ENCODE measurements at regions not wholly inside any gene's neighbourhood (a gene's known extent, or its start where the extent isn't known, plus 50 kb on each side); places are given as distances from the start of the nearest gene placed in this dataset.
"Not testable (repeated sequence)": the region's sequence is repeated elsewhere in the genome, so short reads cannot be mapped to it uniquely, and the experiment has no call there.

DNA sequence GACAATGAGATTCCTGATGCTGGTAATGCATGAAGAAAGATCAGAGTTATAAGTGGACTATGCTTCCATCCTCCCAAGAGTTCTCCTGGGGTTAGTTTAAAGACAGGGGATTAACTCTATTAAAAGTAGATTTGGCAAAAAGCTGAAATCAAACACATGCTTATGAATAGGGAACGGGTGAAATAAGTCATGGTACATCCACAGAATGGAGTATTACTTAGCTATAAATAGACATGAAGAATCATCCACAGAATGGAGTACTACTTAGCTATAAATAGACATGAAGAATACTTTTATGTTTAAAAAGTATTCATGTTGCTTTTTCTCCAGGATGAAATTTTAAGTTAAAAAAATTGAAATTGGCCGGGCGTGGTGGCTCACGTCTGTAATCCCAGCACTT lies 596.4 kb upstream of the B3GAT1 start:
- TF ChIP-seq, protein P1, sequence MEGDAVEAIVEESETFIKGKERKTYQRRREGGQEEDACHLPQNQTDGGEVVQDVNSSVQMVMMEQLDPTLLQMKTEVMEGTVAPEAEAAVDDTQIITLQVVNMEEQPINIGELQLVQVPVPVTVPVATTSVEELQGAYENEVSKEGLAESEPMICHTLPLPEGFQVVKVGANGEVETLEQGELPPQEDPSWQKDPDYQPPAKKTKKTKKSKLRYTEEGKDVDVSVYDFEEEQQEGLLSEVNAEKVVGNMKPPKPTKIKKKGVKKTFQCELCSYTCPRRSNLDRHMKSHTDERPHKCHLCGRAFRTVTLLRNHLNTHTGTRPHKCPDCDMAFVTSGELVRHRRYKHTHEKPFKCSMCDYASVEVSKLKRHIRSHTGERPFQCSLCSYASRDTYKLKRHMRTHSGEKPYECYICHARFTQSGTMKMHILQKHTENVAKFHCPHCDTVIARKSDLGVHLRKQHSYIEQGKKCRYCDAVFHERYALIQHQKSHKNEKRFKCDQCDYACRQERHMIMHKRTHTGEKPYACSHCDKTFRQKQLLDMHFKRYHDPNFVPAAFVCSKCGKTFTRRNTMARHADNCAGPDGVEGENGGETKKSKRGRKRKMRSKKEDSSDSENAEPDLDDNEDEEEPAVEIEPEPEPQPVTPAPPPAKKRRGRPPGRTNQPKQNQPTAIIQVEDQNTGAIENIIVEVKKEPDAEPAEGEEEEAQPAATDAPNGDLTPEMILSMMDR (IDR thresholded peaks at IDR 0.05; ENCODE audit: control extremely low read depth, extremely low read depth, low read depth, missing control alignments), result no peak
- no peak for DNase-seq (ENCODE audit: extremely low spot score)
- ChIA-PET CTCF (interaction anchor here (0.8 to 1.3 kb wide), 2 partner anchors 9 to 10 kb away, joined by 3 read pairs; no protein-coding TSS in a partner anchor), POLR2A (no interaction called here)

DNA sequence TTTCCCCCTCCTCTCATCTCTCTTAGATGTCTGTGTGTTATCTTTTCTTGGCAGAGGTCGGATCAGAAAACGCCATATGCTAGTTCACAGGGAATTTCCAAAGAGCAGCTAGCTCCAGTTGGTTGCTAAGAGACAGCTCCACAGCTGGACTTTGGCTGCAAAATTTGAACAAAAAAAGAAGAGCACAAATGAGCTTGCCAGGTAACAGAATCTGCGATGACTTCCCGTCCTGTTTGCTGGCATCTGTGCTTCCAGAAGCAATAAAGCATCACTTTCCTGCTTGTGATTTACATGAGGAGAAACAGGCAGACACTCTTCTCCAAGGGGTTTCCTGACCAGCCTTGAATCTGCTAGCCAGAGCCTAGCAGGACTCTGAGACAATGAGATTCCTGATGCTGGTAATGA lies 596.0 kb upstream of the B3GAT1 start:
- ChIA-PET POLR2A (no interaction called here), CTCF (interaction anchor here (1.3 kb wide), 1 partner anchor 8 kb away, joined by 3 read pairs; no protein-coding TSS in a partner anchor)
- TF ChIP-seq, protein P1 (IDR thresholded peaks at IDR 0.05; ENCODE audit: control extremely low read depth, extremely low read depth, low read depth, missing control alignments), result no peak
- no peak for DNase-seq (ENCODE audit: extremely low spot score)

DNA sequence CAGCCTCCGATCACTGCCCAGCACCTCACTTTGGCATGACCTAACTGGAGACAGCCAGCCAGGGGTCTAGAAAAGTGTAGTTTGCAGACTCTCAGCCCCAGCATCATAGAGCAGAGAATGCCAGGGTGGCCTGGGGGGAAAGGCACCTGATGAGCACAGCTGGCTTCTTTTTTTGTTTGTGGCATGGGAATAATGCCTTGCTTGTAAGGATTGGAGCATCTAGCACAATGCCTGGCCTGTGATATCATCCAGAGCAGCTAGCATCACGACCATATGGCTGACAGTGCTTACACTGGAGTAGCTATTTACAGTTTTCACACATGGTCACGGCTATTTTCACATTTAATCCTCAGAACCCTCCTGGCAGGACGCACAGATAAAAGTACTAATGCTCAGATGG lies 594.8 kb upstream of the B3GAT1 start:
- no peak for DNase-seq (ENCODE audit: extremely low spot score)
- CTCF ChIA-PET, result no interaction called here
- POLR2A ChIA-PET, result no interaction called here
- TF ChIP-seq, protein P1 (IDR thresholded peaks at IDR 0.05; ENCODE audit: control extremely low read depth, extremely low read depth, low read depth, missing control alignments), result no peak

DNA sequence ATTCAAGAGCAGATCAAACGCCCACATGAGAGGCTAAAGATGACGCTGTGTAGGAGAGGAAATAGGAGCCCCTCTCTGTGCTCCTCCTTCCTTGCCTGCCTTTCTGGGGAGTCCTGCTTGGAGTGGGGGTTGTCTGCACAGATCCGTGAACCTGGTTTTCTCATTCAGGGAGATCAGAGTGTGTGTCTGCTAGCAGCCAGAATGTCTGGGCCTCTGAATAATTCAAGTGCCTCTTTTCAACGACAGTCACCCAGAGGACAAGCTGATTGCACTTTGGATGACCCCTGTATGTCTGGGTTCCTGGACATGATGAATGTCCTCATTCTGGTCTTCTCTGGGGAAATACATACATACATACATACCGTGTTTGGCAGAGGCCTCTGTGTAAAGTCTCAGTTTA lies 592.5 kb upstream of the B3GAT1 start:
- no peak for DNase-seq (ENCODE audit: extremely low spot score)
- POLR2A ChIA-PET, result no interaction called here
- TF ChIP-seq, protein P1 (IDR thresholded peaks at IDR 0.05; ENCODE audit: control extremely low read depth, extremely low read depth, low read depth, missing control alignments), result no peak
- CTCF ChIA-PET, result no interaction called here

DNA sequence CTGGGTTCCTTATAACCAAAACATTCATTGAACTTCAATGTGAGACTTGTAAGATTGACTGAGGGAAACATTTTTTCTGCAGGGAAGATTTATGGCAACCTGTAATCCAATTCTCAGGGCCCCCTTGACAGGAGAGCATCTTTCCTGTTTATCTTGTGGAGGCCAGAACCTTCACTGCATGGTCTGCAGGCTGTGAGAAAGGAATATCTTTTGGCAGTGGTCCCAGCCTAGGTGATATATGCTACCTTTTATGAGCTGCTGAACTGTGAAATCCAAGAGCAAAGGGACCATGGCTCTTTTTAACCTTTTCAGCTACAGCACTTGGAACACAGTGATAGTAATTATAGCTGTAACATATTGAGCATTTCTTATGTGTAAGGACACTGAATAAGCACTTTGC lies 590.2 kb upstream of the B3GAT1 start:
- TF ChIP-seq, protein P1 (IDR thresholded peaks at IDR 0.05; ENCODE audit: control extremely low read depth, extremely low read depth, low read depth, missing control alignments), result no peak
- POLR2A ChIA-PET, result no interaction called here
- CTCF ChIA-PET, result no interaction called here
- DNase-seq (ENCODE audit: extremely low spot score), result no peak

DNA sequence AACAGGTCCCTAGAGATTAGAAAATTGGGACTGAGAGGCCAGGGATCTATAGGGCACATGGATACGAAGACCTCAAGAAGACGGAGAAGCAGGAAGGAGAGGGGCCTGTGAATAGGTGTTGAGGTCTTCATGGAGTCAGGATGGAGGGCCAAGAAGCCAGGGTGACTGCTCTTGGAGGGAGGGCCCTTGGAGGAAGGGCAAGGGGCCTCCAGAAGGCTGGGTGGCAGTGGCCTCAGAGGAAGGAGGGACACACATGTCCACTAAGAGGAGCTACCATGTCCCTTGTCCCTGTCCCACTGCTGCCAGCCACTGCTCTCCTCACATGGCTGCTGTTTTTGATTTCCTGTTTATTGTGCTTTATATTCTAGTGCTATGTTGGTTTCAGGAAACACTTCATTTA lies 589.5 kb upstream of the B3GAT1 start:
- TF ChIP-seq, protein P1 (IDR thresholded peaks at IDR 0.05; ENCODE audit: control extremely low read depth, extremely low read depth, low read depth, missing control alignments), result no peak
- no peak for DNase-seq (ENCODE audit: extremely low spot score)
- ChIA-PET CTCF (no interaction called here), POLR2A (no interaction called here)

DNA sequence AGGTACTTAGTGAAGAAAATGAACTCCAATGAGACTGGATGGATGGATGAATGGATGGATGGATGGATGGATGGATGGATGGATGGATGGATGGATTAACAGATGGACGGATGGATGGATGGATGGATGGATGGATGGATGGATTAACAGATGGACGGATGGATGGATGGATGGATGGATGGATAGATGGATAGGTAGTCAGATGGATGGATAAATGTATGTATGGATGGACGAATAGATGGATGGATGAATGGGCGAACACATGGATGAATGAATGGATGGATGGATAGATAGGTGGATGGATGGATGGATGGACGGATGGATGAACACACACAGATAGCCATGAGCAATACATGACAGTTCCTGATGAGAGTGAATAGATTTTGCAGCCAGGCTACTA lies 589.0 kb upstream of the B3GAT1 start:
- CTCF ChIA-PET; POLR2A ChIA-PET; DNase-seq (ENCODE audit: extremely low spot score): not testable (repeated sequence)

All from GM10248 (cell line).